ENCODE measurements at regions not wholly inside any gene's neighbourhood (a gene's known extent, or its start where the extent isn't known, plus 50 kb on each side); places are given as distances from the start of the nearest gene placed in this dataset.

- TF ChIP-seq POLR2AphosphoS5 (IDR thresholded peaks at IDR 0.05) (no peak), EP300 (IDR thresholded peaks at IDR 0.05) (no peak), POLR2A (IDR thresholded peaks at IDR 0.05) (no peak)
- TF ChIP-seq, protein P1, sequence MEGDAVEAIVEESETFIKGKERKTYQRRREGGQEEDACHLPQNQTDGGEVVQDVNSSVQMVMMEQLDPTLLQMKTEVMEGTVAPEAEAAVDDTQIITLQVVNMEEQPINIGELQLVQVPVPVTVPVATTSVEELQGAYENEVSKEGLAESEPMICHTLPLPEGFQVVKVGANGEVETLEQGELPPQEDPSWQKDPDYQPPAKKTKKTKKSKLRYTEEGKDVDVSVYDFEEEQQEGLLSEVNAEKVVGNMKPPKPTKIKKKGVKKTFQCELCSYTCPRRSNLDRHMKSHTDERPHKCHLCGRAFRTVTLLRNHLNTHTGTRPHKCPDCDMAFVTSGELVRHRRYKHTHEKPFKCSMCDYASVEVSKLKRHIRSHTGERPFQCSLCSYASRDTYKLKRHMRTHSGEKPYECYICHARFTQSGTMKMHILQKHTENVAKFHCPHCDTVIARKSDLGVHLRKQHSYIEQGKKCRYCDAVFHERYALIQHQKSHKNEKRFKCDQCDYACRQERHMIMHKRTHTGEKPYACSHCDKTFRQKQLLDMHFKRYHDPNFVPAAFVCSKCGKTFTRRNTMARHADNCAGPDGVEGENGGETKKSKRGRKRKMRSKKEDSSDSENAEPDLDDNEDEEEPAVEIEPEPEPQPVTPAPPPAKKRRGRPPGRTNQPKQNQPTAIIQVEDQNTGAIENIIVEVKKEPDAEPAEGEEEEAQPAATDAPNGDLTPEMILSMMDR (IDR thresholded peaks at IDR 0.05) = peak; percentile 63 to 85 (median 72)
These were observed 880.1 kb upstream of the SEMA6A start for GRCh38 chr5:117454716-117455212.
